ENCODE measurements at regions not wholly inside any gene's neighbourhood (a gene's known extent, or its start where the extent isn't known, plus 50 kb on each side); places are given as distances from the start of the nearest gene placed in this dataset.

- TF ChIP-seq, protein P1, sequence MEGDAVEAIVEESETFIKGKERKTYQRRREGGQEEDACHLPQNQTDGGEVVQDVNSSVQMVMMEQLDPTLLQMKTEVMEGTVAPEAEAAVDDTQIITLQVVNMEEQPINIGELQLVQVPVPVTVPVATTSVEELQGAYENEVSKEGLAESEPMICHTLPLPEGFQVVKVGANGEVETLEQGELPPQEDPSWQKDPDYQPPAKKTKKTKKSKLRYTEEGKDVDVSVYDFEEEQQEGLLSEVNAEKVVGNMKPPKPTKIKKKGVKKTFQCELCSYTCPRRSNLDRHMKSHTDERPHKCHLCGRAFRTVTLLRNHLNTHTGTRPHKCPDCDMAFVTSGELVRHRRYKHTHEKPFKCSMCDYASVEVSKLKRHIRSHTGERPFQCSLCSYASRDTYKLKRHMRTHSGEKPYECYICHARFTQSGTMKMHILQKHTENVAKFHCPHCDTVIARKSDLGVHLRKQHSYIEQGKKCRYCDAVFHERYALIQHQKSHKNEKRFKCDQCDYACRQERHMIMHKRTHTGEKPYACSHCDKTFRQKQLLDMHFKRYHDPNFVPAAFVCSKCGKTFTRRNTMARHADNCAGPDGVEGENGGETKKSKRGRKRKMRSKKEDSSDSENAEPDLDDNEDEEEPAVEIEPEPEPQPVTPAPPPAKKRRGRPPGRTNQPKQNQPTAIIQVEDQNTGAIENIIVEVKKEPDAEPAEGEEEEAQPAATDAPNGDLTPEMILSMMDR (IDR thresholded peaks at IDR 0.05) = no peak
- TF ChIP-seq POLR2A (IDR thresholded peaks at IDR 0.05) = no peak
These were observed 167.8 kb upstream of the MTNR1B start for GRCh38 chr11:92801685-92802084.
